Activated T-cell treated with anti-CD3 and anti-CD28 coated beads, Interleukin-2, amount 50 U/mL, for 72 hours (primary cell): ENCODE measurements at regions not wholly inside any gene's neighbourhood (a gene's known extent, or its start where the extent isn't known, plus 50 kb on each side); places are given as distances from the start of the nearest gene placed in this dataset.

Source experiments
- ATAC-seq, 2 donors: fragments of 150-1000 bp; cut with Tn5 transposase; replicated peaks in 1 of 2; 2 replicates each; pipeline ENCODE4 v1.10.0; 2021; ENCODE audit warnings: moderate library complexity in 2 of 2, mild to moderate bottlenecking in 1 of 2
- DNase-seq, 2 donors: peaks; one replicate each; pipeline ENCODE4 v3.0.0; 2021 to 2022; ENCODE audit warnings: mixed read lengths in 1 of 2
- H3K27ac Mint-ChIP-seq: one replicate; pipeline ENCODE4 v1.8.0; 2022; ENCODE audit warnings: mild to moderate bottlenecking, moderate library complexity, mixed read lengths
- H3K27me3 Mint-ChIP-seq: one replicate; pipeline ENCODE4 v1.8.0; 2022; ENCODE audit warnings: low read depth, mixed read lengths
- H3K36me3 Mint-ChIP-seq, 2 donors: one replicate each; pipeline ENCODE4 v1.8.0; 2022; ENCODE audit warnings: mixed read lengths in 2 of 2, mild to moderate bottlenecking in 1 of 2; ENCODE audit not compliant: insufficient read depth in 2 of 2
- H3K4me1 Mint-ChIP-seq: one replicate; pipeline ENCODE4 v1.8.0; 2022; ENCODE audit warnings: low read depth, mixed read lengths
- H3K4me3 Mint-ChIP-seq, 2 donors: one replicate each; pipeline ENCODE4 v1.8.0; 2022; ENCODE audit warnings: mild to moderate bottlenecking in 2 of 2, mixed read lengths in 2 of 2, moderate library complexity in 2 of 2
- H3K9me3 Mint-ChIP-seq, 2 donors: one replicate each; pipeline ENCODE4 v1.8.0; 2022; ENCODE audit warnings: mixed read lengths in 2 of 2

DNA sequence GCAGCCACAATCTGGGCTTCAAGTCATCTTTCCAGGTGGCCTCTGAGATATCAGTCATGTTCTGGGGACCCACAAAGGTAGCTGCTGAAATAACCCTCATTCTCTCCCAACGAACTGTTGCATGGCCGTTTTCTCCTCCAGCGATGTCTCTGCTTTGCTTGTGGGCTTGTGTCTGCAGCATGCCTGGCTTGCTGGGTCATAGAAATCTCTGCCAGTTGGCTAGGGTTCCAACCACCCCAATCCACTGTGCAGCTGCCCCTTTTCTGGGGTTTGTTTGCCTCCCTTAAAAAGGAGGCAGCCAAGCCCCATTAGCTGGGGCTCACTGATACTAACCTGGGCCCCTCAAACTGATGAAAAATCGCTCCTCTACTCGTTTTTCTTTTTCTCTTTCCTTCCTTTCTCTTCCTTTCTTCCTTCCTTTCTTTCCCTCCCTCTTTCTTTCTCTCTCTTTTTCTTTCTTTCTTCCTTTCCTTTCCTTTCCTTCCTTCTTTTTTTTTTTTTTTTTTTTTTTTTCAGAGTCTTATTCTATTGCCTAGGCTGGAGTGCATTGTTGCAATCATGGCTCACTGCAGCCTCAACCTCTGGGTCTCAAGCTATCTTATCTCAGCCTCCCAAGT, 680.0 kb downstream of the EPHA4 start:
- no peak overlapping the region for H3K27ac Mint-ChIP-seq
- no peak overlapping the region for H3K4me3 Mint-ChIP-seq
- H3K4me1 Mint-ChIP-seq, result no peaks in the 10 kb centered on the region
- peaks cover 7% of the 10 kb centered on the region for H3K27me3 Mint-ChIP-seq
- H3K36me3 Mint-ChIP-seq, result no peaks in the 10 kb centered on the region
- peaks cover 0 to 2% of the 10 kb centered on the region in 2 donors for H3K9me3 Mint-ChIP-seq
- ATAC-seq (no peak), DNase-seq (no peak)

DNA sequence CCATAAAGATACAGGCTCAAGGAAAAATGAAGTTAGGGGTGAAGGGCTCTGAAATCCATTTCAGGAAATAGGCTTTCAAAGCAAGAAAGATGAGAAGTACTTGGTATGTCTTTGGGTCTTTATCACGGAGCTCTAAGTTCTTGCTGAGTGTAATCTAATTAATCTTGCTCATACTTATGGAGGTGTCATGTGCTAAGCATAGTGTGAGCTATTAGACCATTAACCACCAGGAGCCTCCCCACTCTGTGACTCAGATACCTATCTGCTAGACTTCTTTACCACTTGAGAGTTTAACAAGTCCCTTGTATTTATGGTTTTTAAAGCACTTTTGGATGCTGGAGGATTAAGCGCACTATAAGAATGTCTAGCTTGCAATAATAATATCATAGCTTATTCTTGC, 678.7 kb downstream of the EPHA4 start:
- peaks cover 0 to 2% of the 10 kb centered on the region in 2 donors for H3K9me3 Mint-ChIP-seq
- no peak overlapping the region for H3K27ac Mint-ChIP-seq
- ATAC-seq (no peak), DNase-seq (no peak)
- H3K4me1 Mint-ChIP-seq, result no peaks in the 10 kb centered on the region
- H3K36me3 Mint-ChIP-seq, result no peaks in the 10 kb centered on the region
- peaks cover 7% of the 10 kb centered on the region for H3K27me3 Mint-ChIP-seq
- H3K4me3 Mint-ChIP-seq, result no peak overlapping the region

DNA sequence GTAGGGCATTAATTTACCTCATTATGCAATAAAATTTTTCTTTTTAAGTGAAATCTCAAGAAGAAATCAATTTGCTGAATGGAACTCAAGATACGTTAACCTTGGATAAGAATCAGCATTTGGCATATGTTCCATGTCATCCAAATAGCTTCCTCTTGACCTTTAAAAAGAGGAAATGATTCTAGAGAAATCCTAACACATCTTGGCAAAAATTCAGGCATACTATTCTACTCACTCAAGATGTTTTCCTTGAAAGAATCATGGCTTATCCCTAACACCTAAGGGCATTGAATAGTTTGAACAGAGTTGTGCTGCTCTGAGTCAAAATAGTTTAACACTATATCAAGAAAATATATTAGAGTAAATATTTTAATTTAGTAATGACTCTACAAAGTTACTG, 678.0 kb downstream of the EPHA4 start:
- peaks cover 0 to 2% of the 10 kb centered on the region in 2 donors for H3K9me3 Mint-ChIP-seq
- no peak overlapping the region for H3K4me3 Mint-ChIP-seq
- peaks cover 7% of the 10 kb centered on the region for H3K27me3 Mint-ChIP-seq
- H3K27ac Mint-ChIP-seq, result no peak overlapping the region
- no peaks in the 10 kb centered on the region for H3K36me3 Mint-ChIP-seq
- no peaks in the 10 kb centered on the region for H3K4me1 Mint-ChIP-seq
- DNase-seq (no peak), ATAC-seq (no peak)

DNA sequence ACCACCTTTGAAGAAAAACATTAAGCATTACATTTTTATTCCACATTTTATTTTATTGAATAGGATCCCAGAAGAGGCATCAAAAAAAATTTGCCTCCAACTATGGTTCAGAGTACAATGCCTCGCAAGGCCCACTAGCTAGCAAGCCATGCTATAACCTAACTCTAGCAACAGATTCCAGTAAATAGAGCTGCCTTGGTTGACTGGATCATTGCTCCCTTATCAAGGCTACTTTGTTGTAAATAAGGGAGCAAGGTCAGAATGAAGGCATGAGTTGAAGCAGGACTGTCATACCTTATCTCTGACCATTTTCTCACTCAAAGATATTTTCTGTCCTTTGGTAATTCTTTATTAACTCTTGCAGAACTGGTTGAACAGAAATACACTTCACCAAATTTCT, 672.6 kb downstream of the EPHA4 start:
- Mint-ChIP-seq H3K36me3 (no peaks in the 10 kb centered on the region), H3K4me1 (no peaks in the 10 kb centered on the region), H3K9me3 (no peaks in the 10 kb centered on the region), H3K27ac (no peak overlapping the region), H3K27me3 (no peaks in the 10 kb centered on the region), H3K4me3 (no peak overlapping the region)
- no peak for ATAC-seq
- no peak for DNase-seq

DNA sequence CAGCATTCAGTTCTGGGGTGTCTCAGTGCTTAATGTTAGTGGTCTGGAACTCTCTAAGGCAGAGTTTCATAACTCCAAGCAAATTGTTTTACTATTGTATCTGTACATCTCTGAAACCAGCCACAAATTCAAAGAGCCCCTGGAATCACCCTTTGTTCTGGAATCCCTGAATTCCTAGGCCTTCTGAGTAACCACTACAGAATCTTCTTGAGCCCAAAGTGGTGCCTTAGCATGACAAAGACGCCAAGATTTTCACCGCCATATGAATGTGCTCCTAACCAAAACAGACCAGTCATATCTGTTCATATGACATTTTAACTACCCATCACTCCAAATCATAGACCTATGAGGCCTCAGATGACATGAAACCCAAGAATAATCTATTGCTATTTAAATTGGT, 668.1 kb downstream of the EPHA4 start:
- H3K4me1 Mint-ChIP-seq, result no peaks in the 10 kb centered on the region
- ATAC-seq (no peak), DNase-seq (no peak)
- no peaks in the 10 kb centered on the region for H3K27me3 Mint-ChIP-seq
- H3K9me3 Mint-ChIP-seq, result no peaks in the 10 kb centered on the region
- H3K4me3 Mint-ChIP-seq, result no peak overlapping the region
- no peaks in the 10 kb centered on the region for H3K36me3 Mint-ChIP-seq
- no peak overlapping the region for H3K27ac Mint-ChIP-seq

DNA sequence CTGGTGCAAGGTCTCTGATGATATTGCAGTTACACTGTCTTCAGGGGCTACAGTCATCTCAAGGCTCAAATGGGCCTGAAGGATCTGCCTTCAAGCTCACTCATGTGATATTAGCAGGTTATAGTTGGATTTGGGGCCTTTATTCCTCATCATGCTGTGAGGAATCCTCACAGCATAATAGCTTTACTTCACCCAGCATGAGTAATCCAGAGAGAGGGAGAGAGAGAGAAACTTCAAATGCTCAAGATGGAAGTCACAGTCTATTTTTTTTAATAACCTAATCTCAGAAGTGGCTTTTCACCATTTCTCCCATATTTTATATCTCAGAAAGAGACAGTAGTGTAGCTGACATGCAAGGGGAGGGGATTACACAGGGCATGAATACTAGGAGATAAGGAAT, 658.7 kb downstream of the EPHA4 start:
- Mint-ChIP-seq H3K4me3 (no peak overlapping the region), H3K4me1 (no peaks in the 10 kb centered on the region), H3K27ac (no peak overlapping the region), H3K27me3 (peaks cover 7% of the 10 kb centered on the region), H3K36me3 (no peaks in the 10 kb centered on the region), H3K9me3 (no peaks in the 10 kb centered on the region)
- DNase-seq, result no peak
- no peak for ATAC-seq

DNA sequence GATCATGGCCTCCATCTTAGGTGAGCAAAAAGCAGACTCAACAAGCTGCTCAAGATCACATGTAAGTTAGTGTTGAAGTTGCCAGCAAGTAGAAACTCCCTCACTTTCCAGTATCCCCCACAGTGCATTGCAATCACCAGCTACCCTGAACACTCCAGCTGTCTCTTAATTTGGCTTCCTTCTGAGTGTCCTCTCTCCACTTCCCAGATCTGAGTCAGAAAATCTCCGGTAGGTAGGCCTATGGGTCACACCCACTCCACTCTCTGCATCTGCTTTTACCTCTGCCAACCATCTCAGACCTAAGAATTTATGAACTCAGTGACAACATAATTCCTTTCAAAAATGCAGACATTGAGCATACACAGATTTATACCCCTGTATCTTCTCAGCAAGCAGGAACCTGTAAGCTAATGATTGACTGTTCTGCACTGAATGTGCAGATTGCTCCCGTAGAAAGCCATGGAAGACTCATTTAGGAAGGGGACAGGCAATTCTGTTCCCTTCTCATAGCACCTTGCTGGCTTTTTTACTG, 656.9 kb downstream of the EPHA4 start:
- no peak for DNase-seq
- no peak overlapping the region for H3K4me3 Mint-ChIP-seq
- no peak for ATAC-seq
- no peak overlapping the region for H3K27ac Mint-ChIP-seq
- H3K36me3 Mint-ChIP-seq, result no peaks in the 10 kb centered on the region
- peaks cover 14% of the 10 kb centered on the region for H3K27me3 Mint-ChIP-seq
- peaks cover 0 to 1% of the 10 kb centered on the region in 2 donors for H3K9me3 Mint-ChIP-seq
- no peaks in the 10 kb centered on the region for H3K4me1 Mint-ChIP-seq

DNA sequence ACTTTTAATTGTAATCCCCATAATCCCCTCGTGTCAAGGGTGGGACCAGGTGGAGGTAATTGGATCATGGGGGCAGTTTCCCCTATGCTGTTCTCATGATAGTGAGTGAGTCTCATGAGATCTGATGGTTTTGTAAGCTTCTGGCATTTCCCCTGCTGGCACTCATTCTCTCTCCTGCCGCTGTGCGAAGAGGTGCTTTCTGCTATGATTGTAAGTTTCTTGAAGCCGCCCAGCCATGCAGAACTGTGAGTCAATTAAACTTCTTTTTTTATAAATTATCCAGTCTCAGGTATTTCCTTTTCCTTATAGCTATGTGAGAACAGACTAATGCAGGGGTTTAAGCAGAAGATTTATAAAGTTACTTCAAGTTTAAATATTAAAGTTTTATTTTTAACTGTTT, 655.2 kb downstream of the EPHA4 start:
- ATAC-seq (no peak), DNase-seq (no peak)
- Mint-ChIP-seq H3K4me1 (no peaks in the 10 kb centered on the region), H3K27me3 (peaks cover 14% of the 10 kb centered on the region), H3K9me3 (peaks cover 0 to 1% of the 10 kb centered on the region in 2 donors), H3K27ac (no peak overlapping the region), H3K36me3 (no peaks in the 10 kb centered on the region), H3K4me3 (no peak overlapping the region)

DNA sequence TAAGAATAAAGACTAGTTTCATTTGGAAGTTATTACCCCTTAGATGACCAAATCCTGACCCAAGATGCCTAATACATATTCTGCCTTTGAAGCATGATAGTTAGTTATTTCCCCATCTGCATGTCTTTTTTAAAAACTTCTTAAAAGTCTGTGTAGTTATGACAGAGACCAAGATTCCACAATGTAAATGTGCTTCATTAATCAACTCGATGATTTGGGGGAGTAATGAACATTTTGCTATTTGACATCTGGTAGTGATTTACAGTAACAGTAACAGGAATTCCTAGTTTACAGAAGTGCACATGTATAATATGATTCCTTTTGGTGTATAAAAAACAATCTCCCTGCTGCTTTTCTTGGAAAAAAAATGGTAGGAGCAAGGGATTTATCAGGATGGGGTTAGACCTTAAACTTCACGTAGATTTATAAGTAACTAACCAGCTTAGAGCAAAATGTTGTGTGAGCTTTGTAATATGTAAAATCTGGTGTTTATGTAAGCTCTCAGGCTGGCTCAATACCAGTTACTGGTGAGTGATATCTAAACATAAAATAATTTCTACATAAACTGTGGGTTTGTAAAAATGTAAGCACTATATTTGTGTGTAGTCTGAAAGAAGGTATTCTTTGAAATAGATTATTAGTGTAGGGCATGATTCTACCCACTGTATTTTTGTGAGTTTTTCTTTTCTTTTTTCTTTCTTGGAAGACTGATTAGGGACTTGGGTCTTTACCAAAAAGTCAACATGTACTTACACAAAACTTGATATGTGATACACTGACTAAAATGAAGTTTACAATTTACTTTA, 641.6 kb downstream of the EPHA4 start:
- no peaks in the 10 kb centered on the region for H3K27me3 Mint-ChIP-seq
- peak in 1 of 2 donors; percentile 21 for ATAC-seq
- H3K27ac Mint-ChIP-seq, result no peak overlapping the region
- DNase-seq, result no peak
- H3K4me1 Mint-ChIP-seq, result peaks cover under 1% of the 10 kb centered on the region
- H3K4me3 Mint-ChIP-seq, result no peak overlapping the region
- peaks cover 8 to 9% of the 10 kb centered on the region in 2 donors for H3K9me3 Mint-ChIP-seq
- peaks cover 6 to 12% of the 10 kb centered on the region in 2 donors for H3K36me3 Mint-ChIP-seq

DNA sequence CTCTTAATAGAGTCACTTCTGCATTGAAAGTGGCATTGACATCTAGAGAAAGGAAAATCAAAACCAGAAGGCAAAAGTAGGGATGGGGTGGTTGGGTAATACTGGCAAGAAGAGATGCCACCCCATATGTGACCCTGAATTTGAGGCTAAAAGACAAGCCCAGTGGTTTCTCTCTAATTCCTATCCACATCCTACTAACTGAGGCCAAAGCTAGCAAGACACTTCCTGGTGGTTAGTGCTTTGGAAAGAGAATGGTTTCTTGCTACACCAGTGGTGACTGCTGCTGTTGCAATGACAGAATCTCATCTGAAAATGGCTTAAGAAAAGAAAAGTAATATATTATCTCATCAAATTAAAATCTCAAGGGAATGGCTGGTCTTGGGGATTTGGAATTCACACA, 640.6 kb downstream of the EPHA4 start:
- Mint-ChIP-seq H3K9me3 (peaks cover 7 to 8% of the 10 kb centered on the region in 2 donors), H3K36me3 (peaks cover 6 to 12% of the 10 kb centered on the region in 2 donors), H3K4me1 (peaks cover 5% of the 10 kb centered on the region), H3K27me3 (no peaks in the 10 kb centered on the region), H3K4me3 (no peak overlapping the region), H3K27ac (no peak overlapping the region)
- ATAC-seq, result no peak
- DNase-seq, result no peak

DNA sequence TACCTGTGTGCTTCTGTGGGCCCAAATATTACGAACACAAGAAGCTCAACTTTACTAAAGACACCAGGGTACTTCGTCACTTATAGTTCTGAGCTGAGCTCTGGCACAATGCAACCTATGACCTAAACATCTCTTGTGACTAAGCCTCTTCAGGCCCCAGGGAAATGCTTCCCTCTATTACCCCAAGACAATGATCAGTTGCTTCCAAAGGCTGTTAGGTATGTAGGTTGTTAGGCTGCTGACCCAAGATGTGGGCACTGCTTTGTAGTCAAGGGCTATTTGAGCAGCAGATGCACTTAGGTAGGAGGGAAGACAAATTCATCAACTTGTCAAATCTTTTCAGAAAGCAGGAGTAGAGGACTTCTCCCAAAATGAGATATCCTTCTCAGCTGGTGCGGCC, 640.1 kb downstream of the EPHA4 start:
- Mint-ChIP-seq H3K27ac (no peak overlapping the region), H3K4me3 (no peak overlapping the region), H3K27me3 (no peaks in the 10 kb centered on the region), H3K36me3 (peaks cover 1 to 6% of the 10 kb centered on the region in 2 donors), H3K4me1 (peaks cover 5% of the 10 kb centered on the region), H3K9me3 (peaks cover 2 to 3% of the 10 kb centered on the region in 2 donors)
- DNase-seq, result no peak
- ATAC-seq, result no peak

DNA sequence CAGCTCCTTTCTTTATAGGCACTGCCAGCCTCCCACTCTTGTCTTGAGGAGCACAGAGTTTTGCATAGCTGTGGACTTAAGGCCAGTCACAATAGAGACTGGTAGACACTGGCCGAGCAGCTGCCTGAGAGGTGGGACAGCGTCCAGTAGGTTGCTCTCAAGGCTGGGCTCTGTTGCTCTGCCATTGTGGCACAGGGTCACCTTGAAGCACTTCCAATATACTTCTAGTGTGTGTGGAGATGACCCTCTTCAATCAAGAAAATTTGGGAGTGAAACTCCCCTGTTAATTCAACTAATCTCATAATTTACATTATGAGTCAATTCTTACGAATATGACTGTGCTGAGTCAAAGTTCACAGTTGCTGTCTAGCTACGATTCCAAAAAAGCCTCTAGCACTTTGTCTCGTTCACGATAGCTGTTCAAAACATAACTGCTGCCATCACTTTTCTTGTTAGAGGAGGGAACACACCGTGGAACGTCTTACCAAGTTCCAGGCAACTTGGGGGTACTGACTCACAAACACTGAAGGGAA, 636.2 kb downstream of the EPHA4 start:
- Mint-ChIP-seq H3K27me3 (no peaks in the 10 kb centered on the region), H3K36me3 (no peaks in the 10 kb centered on the region), H3K4me1 (peaks cover 5% of the 10 kb centered on the region), H3K4me3 (peak overlapping the region in 1 of 2 donors; percentile 66), H3K9me3 (no peaks in the 10 kb centered on the region), H3K27ac (peak overlapping the region; percentile 38)
- peak; percentile 10 to 24 for DNase-seq
- ATAC-seq, result peak; percentile 88 to 96

DNA sequence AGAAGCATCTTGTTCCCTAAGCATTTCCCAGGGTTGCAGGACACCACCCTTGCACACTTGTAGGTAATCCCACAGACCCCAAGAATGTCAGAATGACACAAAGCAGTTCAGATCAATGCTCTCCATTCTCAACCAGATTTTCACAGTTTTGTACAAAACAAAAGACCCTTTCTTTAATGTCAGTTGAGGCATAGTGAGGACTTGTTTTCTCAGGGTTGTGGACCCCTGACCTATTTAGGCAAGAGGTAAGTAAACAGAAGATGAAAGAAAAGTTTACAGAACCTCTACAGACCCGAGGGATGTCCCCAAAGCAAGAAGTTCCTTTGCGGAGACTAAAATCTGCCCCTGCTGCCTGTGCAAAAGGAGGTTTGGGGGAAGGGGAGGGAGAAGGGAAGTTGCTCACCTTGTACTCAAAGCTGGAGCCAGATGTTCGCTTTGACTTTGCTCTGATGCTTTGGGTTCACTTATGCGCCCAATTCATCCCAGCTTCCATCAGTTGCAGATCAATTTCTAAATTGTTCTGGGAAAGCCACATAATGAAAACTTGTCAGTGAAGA, 635.4 kb downstream of the EPHA4 start:
- H3K4me3 Mint-ChIP-seq, result peak overlapping the region in 1 of 2 donors; percentile 66
- H3K27ac Mint-ChIP-seq, result no peak overlapping the region
- no peaks in the 10 kb centered on the region for H3K27me3 Mint-ChIP-seq
- peaks cover 5% of the 10 kb centered on the region for H3K4me1 Mint-ChIP-seq
- no peaks in the 10 kb centered on the region for H3K9me3 Mint-ChIP-seq
- ATAC-seq (no peak), DNase-seq (no peak)
- H3K36me3 Mint-ChIP-seq, result no peaks in the 10 kb centered on the region
